ENCODE measurements at regions not wholly inside any gene's neighbourhood (a gene's known extent, or its start where the extent isn't known, plus 50 kb on each side); places are given as distances from the start of the nearest gene placed in this dataset.

DNA sequence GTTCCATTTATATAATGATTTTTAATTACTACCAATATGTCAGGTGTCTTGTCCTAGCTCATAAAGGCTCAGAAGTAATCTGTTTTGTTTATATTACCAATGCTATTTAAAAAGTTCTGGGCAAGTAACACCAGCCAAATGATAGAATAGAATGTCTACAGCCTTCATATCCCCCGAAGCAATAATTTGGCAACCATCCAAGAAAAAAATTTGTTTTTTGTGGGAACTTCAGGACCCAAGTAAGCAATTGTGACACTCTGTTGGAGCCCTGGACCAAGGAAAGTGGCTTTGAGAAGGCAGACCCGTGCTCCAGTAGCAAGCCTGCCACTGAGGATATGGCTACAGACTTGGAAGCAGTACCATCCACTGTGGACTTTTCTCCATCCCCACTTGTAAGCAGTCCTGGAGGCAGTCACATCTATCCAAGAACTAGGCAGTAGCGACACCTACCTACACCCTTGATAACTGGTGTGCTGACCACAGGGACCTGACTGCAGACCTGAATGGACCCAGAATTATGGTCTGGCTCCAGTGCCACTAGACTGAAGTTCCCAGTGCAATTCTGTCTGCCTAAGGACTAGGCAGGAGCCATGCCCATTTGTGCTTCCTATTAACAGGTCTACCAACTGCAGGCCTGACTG lies 870.7 kb upstream of the ADGRL2 start:
- DNase-seq = no peak
- H3K4me1 ChIP-seq = no peaks in the 10 kb centered on the region
- H3K27ac ChIP-seq = no peak overlapping the region
- 68 to 77% methylated on average over 2 to 3 of the region's 3 CpGs for WGBS, 2 donors
- H3K36me3 ChIP-seq (ENCODE audit: low read depth, missing control alignments) = no peaks in the 10 kb centered on the region
- no peaks in the 10 kb centered on the region for H3K27me3 ChIP-seq
- intact Hi-C loops (cut with DNase I; ENCODE audit: low total_unique reads) = no loop called here
- H3K9me3 ChIP-seq = no peaks in the 10 kb centered on the region
- no peak overlapping the region for H3K4me3 ChIP-seq
- no peak for TF ChIP-seq POLR2A (IDR thresholded peaks at IDR 0.05)
- TF ChIP-seq, protein P1, sequence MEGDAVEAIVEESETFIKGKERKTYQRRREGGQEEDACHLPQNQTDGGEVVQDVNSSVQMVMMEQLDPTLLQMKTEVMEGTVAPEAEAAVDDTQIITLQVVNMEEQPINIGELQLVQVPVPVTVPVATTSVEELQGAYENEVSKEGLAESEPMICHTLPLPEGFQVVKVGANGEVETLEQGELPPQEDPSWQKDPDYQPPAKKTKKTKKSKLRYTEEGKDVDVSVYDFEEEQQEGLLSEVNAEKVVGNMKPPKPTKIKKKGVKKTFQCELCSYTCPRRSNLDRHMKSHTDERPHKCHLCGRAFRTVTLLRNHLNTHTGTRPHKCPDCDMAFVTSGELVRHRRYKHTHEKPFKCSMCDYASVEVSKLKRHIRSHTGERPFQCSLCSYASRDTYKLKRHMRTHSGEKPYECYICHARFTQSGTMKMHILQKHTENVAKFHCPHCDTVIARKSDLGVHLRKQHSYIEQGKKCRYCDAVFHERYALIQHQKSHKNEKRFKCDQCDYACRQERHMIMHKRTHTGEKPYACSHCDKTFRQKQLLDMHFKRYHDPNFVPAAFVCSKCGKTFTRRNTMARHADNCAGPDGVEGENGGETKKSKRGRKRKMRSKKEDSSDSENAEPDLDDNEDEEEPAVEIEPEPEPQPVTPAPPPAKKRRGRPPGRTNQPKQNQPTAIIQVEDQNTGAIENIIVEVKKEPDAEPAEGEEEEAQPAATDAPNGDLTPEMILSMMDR (IDR thresholded peaks at IDR 0.05) = no peak

DNA sequence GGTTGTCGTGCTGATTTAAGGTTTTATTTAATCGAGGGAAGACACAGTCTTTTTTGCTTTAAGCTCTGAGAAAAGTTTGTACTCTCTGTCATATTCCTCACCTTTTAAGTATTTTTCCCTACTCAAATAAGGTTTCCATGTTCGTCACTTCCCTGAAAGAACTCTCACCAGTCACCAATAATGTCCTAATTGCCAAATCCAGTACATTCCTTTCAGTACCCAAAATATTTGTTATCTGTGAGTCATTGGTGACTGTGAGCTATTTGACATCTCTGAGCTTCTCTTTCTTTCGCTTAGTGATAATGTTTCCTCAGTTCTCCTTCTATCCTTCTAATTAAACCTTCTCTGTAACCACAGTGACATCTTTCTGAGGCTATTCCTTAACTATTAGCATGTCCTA lies 874.2 kb upstream of the ADGRL2 start:
- Histone ChIP-seq H3K27ac (no peak overlapping the region), H3K36me3 (ENCODE audit: low read depth, missing control alignments) (no peaks in the 10 kb centered on the region), H3K4me1 (no peaks in the 10 kb centered on the region), H3K27me3 (no peaks in the 10 kb centered on the region), H3K9me3 (no peaks in the 10 kb centered on the region), H3K4me3 (no peak overlapping the region)
- 85 to 96% methylated on average over 4 of the region's 4 CpGs for WGBS, 2 donors
- DNase-seq = no peak
- TF ChIP-seq POLR2A (IDR thresholded peaks at IDR 0.05) = no peak
- TF ChIP-seq, protein P1 (IDR thresholded peaks at IDR 0.05) = no peak
- intact Hi-C loops (cut with DNase I; ENCODE audit: low total_unique reads) = no loop called here

DNA sequence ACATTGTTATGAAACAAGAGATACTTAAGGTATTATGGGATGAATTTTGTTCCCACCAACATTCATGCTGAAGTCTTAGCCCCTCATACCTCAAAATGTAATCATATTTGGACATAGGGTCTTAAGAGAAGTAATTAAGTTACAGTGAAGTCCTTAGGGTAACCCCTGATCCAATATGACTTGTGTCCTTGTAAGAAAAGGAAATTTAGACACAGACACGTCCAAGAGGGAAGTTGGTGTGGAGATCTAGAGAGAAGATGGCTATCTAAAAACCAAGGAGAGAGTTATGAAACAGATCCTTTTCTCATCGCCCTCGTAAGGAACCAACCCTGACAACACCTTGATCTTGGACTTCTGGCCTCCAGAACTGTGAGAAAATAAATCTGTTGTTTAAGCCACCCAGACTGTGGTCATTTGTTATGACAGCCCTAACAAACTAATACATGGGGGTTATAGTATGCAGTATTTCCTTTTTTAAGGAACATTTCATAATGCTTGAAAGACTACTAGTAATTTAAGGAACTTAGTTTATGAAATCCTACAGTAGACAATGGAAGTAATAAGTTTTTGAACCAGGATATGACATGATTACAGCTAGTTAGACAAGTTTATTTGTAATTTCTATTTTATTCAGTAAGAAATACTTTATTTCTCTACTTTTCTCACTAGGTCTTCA lies 875.5 kb upstream of the ADGRL2 start:
- DNase-seq = no peak
- TF ChIP-seq, protein P1 (IDR thresholded peaks at IDR 0.05) = no peak
- TF ChIP-seq POLR2A (IDR thresholded peaks at IDR 0.05) = no peak
- Histone ChIP-seq H3K4me3 (no peak overlapping the region), H3K27ac (no peak overlapping the region), H3K9me3 (no peaks in the 10 kb centered on the region), H3K27me3 (no peaks in the 10 kb centered on the region), H3K4me1 (no peaks in the 10 kb centered on the region), H3K36me3 (ENCODE audit: low read depth, missing control alignments) (no peaks in the 10 kb centered on the region)
- WGBS, 2 donors = 82 to 86% methylated on average over 3 of the region's 3 CpGs
- intact Hi-C loops (cut with DNase I; ENCODE audit: low total_unique reads) = no loop called here

DNA sequence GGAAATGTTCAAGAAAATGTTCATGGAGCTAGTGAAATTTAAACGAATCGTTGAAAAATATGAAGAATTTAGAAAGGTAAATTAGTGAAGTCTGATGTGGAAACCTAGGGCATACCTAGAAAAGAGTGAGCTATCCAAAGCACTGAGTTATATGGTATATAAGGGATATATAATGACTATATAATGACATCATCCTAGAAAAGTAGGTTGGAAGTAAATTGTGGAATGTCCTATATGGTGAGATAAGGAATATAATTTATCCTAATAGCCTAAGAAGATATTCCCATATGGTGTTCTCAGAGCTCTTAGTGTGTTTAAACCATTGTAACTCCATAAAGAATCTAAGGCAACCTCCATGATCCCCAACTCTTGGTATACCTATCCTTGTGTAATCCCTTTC lies 876.4 kb upstream of the ADGRL2 start:
- Histone ChIP-seq H3K27ac (no peak overlapping the region), H3K36me3 (ENCODE audit: low read depth, missing control alignments) (no peaks in the 10 kb centered on the region), H3K4me3 (no peak overlapping the region), H3K4me1 (no peaks in the 10 kb centered on the region), H3K27me3 (no peaks in the 10 kb centered on the region), H3K9me3 (no peaks in the 10 kb centered on the region)
- no peak for DNase-seq
- intact Hi-C loops (cut with DNase I; ENCODE audit: low total_unique reads) = no loop called here
- TF ChIP-seq, protein P1 (IDR thresholded peaks at IDR 0.05) = no peak
- TF ChIP-seq POLR2A (IDR thresholded peaks at IDR 0.05) = no peak
- WGBS, 2 donors = 90 to 98% methylated on average over 2 of the region's 2 CpGs

DNA sequence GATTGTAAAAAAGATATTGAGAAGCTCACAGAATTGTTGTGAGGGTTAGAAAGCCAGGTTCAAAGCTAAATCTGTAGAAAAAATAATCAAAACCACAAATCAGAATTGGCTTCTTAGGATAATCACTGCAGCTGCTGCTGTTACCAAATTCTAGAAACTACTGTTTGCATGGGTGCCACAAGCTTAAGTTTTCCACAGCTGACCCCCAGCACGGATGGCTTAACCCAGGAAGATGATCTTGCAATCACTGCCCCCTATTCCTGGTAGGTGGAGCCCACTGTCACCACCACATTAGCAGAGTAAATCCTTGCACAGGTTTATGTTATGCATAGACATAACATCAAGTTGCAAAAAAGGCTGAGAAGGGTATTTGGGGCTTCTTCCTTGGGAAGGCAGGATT lies 877.8 kb upstream of the ADGRL2 start:
- TF ChIP-seq, protein P1 (IDR thresholded peaks at IDR 0.05) = no peak
- no peak for TF ChIP-seq POLR2A (IDR thresholded peaks at IDR 0.05)
- H3K4me1 ChIP-seq = peaks cover 4% of the 10 kb centered on the region
- no peaks in the 10 kb centered on the region for H3K36me3 ChIP-seq (ENCODE audit: low read depth, missing control alignments)
- H3K4me3 ChIP-seq = no peak overlapping the region
- intact Hi-C loops (cut with DNase I; ENCODE audit: low total_unique reads) = no loop called here
- no peaks in the 10 kb centered on the region for H3K9me3 ChIP-seq
- 77 to 81% methylated on average over 1 of the region's 1 CpG for WGBS, 2 donors
- DNase-seq = no peak
- H3K27ac ChIP-seq = no peak overlapping the region
- no peaks in the 10 kb centered on the region for H3K27me3 ChIP-seq
